ENCODE measurements at regions not wholly inside any gene's neighbourhood (a gene's known extent, or its start where the extent isn't known, plus 50 kb on each side); places are given as distances from the start of the nearest gene placed in this dataset.
"Not testable (repeated sequence)": the region's sequence is repeated elsewhere in the genome, so short reads cannot be mapped to it uniquely, and the experiment has no call there.

DNA sequence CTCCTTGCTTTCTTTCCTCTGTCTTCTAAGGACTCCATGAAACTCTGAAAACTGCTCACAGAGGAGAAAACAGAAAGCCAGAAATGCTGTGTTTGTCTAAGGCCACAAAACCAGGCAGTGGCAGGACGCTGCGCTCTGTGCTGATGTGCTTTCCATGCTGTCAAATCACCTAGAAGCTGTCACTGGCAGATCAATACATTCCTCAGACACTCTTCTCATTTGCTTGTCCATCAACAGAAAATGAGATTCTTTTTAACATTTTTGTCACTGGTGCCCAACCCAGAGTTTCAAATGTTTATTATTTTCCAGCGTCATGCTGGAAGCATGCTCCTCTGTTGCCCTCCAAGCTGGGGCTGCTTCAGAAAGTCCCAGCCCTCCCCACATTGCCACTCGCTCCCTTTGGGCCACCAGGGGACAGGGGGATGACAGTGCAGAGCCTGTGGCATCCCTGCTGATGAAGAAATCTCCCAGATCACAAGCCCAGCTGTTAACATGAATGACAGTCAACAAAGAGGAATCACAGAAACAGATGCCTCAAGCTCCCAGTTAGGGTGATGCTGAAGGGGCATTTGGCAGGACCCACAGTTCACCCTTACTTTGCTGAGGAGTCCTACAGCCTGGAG is 117.5 kb upstream of the MEIS1 start:
- no peak for DNase-seq (ENCODE audit: low read depth)

DNA sequence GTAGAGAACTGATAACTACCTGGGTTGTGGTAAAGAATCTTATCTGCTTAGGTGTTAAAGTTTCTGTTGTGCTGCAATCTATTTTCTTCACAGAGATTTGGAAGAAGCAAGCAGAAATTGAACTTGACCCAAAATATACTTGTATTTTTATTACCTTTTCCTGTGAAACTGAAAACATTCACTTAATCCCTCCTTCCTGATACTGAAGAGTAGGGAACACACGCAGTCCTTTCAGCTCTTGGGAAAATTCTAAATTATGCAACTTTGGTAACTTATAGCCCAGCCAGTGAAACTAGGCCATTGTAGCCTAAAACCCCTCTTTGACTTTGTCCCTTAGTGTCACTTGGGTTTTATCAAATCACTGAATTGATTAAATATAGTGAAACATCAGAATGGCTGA is 128.4 kb upstream of the MEIS1 start:
- DNase-seq (ENCODE audit: low read depth): no peak

DNA sequence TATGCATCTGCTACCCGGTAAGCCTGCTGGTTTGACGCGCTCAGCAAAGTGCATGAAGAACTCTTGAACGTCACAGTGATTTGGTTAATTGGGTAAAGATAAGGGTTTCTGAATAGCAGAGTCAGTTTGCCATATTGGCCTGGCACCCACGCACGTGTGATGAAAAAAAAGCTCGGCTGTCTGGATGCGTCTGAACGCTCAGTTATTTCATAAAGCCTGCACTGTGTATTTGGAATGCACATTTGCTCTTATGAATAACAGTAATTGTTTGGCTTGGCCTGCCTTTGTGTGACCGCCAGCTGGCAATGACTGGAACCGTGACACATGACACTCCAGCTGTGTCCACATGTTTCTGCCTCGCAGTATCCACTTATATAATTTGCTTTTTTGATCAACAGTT is 129.2 kb upstream of the MEIS1 start:
- DNase-seq (ENCODE audit: low read depth): no peak

- DNase-seq (ENCODE audit: low read depth): no peak
Observed at GRCh38 chr2:66303471-66303870, 131.5 kb upstream of the MEIS1 start.

DNA sequence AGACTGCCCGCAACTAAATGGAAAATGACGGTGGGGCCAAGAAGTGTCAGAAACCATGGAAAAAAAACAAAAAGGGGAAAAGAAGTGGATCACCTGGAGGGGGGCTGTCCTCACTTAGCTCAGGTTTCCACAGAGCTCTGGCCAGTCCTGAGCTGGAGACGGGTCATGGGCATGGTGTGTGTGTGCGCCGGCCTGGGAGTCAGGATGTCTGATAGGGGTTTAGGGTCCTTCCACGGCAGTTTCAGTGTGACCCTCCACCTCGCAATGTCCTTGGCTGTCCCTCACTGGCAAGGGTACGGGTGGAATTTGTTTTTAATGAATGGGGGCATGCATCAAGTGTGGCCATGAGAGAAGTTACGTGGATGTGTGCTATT is 133.2 kb upstream of the MEIS1 start:
- DNase-seq (ENCODE audit: low read depth): no peak

DNA sequence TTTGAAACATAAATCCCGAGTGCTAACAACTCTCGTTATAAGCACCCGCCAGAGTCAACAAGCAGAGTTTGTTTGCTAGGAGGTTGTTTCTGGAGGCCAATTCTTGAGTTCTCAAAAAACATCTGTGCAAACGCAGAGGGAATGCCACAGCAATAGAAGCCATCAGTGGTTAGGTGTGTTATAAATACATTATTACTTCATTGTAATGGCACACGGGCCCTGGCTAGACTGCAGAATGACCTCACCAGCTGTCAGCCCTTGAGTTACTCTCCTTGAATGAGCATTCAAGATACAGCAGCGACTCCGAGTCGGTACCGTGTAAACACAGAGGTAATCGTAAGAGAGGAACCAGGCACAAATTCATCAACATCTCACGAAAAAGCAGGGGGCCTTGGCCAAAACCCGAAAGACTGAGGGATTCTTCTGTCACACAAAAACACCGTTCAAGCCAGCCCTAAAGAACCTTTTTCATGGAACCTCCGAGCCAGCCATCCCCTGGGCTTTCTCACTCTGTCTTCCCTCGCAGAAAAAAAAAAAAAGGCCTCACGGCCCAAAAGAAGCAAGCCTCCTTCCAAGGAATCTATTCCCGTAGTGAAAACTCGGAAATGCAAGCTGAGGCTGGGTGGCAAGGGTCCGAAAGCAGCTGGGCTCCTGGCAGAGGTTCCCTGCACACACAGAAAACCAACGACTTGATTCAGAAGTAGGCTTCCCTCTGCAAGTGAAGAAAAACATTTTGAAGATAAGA is 133.7 kb upstream of the MEIS1 start:
- no peak for DNase-seq (ENCODE audit: low read depth)

DNA sequence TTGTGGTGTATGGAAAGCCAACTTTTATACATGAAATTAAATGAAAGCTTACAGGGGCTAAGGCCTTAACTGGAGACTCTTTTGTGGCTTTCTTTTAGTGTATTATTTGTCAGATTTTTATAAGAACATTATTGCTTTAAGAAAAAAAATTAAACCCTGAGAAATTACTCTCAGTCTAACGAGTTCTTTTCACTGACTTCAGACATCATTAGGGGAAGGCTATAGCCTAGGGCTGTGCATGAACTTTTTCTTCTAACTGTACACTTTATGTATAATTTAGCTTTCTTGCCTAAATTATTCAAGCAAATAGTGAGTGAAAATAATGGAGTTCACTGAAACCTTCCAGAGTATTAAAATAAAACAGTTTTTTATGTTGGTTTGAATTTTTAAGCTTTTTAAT is 151.1 kb upstream of the MEIS1 start:
- DNase-seq (ENCODE audit: low read depth): no peak

DNA sequence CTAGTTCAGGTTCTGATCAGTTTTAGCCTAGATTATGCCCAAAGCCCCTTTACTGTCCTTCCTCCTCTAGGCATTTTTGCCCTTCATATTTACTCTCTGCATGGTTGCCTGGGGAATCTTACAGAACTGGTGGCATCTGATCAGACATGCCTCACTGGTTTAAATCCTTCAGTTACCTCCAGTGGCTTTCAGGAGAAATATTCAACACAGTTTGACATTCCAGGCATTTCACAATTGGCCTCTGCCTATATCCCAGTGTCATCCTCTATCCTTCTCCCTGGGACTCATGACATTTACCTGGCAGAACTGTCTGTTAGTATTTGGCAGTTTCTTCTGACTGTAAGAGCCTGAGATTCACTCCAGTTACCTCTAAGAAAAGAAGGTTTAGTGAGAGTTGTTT is 152.9 kb upstream of the MEIS1 start:
- DNase-seq (ENCODE audit: low read depth): no peak

DNA sequence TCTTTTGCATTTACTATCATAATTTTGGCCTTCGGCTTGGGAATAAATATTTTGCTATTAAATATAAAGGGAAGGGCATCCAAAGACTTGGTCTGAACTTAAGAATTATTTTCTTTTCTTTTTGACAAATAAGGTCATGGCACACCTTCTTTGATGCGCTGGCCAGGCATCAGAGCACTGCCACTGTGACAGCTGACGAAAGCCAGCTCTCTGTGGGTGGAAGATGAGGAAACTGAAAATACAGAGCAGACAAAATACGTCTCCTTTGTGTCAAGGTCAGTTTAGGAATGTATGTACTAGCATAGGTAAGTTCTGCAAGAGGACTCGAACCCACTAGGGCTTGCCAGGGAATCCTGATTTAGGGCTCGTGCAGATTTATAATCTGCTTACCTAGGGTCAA is 155.9 kb upstream of the MEIS1 start:
- DNase-seq (ENCODE audit: low read depth): no peak

DNA sequence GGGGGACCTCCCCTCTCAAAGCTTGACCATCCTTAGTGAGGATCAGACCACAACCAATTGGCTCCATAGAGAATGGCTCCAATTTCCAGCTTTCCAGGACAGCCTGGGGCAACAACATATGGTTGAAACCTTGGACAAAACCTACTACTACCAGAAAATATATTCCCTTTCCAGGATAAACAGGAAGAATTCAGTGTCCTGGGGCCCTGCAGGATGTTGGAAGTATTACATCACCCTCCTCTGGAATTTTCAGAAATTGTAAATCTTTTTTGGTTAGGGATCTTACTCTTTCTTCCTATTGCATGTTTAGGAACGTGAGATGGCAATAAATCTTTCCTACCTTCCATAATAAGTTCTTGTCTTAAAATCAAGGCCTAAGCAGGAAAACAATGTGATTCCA is 158.9 kb upstream of the MEIS1 start:
- no peak for DNase-seq (ENCODE audit: low read depth)

DNA sequence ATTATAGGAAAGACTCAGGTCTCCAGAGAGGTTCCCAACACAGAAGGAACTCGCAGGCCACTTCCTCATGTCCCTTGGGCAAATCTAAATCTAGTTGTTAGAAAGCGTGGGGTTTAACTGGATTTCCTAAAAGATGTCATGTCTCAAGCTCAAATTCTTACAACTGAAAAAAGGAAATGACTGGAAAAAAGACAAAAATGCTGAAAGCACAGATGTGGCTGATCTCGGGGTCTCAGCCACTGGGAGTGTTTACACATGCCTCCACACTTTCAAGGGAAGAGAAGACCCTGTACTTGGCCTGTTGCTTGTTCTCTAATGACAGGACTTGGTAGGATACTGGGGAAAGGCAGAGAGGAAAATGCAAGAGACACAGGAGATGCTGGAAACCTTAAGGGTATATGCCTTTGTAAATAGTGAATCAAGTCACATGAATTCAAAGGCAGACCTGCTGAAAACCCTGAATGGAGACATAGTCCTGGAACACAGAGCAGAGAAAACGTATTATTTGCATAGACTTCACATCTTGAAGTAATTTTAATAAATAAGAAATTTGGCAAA is 160.9 kb upstream of the MEIS1 start:
- no peak for DNase-seq (ENCODE audit: low read depth)

DNA sequence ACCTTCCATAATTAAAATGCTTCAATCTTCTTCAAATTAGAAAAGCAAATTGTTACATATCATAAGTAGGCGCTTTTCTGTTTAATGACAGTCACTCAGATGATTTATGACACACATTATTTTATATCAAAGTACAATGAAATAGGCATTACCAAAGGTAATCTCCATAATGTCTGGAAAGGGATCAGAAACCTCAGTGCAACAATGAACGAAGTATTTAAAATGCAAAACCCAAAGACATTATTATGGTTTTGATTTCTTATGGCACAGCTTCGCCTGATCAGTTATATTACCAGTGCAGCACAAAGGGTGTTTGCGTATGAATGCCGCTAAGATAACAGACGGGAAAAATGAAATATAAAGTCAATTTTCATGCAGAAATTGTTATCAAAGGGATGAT is 162.2 kb upstream of the MEIS1 start:
- no peak for DNase-seq (ENCODE audit: low read depth)

GRCh38 chr2:66271777-66272176 is 163.1 kb upstream of the MEIS1 start:
- DNase-seq (ENCODE audit: low read depth): no peak

GRCh38 chr2:66270247-66270646 is 164.7 kb upstream of the MEIS1 start:
- no peak for DNase-seq (ENCODE audit: low read depth)

GRCh38 chr2:66269166-66269565 is 165.8 kb upstream of the MEIS1 start:
- DNase-seq (ENCODE audit: low read depth): no peak

DNA sequence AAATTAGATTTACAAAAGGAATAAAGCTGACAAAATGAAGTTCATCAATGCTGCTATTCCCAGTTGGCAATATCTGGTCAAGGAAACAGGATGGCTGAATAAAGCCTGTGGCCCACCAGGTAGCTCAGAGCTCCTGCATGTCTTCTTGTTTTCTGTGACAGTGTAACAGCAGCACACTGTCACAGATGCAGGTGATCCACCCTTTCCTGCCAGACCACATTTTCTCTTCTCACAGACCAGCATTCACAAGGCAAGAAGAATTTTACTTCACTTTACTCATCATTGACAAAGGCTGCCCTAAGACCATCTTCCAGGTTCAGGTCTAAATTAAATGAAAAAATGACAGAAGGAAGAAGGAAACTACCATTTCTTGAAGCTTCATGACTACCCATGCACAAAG is 166.2 kb upstream of the MEIS1 start:
- DNase-seq (ENCODE audit: low read depth): no peak

- DNase-seq (ENCODE audit: low read depth): no peak
Observed at GRCh38 chr2:66264354-66264753, 170.6 kb upstream of the MEIS1 start.

DNA sequence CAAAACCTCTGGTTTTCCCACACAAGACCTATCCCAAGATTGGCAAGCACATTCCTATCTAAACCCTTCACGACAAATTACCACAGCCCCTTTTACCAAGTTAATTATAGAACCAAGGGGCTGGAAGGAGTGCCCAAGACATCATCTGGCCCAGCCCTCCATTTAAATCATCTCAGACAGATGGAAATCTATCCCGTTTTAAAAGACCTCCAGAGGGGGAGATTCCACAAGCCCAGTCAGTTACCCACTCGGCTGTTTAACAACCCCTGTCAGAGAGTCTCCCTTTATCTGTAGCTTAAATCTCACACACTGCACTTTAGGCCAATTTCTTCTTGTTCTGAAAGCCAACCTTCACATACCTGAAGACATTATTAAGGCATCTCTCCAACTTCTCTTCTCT is 179.1 kb upstream of the MEIS1 start:
- no peak for DNase-seq (ENCODE audit: low read depth)

GRCh38 chr2:66255136-66255535 is 179.8 kb upstream of the MEIS1 start:
- DNase-seq (ENCODE audit: low read depth): no peak

DNA sequence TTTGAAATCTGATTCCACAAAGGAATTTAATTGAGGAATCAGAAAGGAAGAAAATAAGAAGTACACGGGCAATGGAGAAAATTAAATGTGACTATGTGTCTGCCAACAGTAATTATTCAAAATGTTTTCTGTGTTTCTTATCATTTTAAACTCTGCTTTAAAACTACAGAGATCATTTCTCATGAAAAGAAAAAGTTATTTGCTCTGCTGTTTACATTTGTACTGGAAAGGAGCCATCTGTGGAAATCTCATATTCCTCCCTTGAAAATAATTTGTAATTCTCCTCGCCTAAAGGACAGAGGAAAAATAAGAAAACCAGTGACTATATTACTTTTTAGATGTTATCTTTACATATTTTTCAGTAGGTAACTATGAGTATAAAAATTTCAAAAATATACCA is 181.9 kb upstream of the MEIS1 start:
- no peak for DNase-seq (ENCODE audit: low read depth)

GRCh38 chr2:66252109-66252508 is 182.8 kb upstream of the MEIS1 start:
- no peak for DNase-seq (ENCODE audit: low read depth)

- DNase-seq (ENCODE audit: low read depth): no peak
Observed at GRCh38 chr2:66251573-66251972, 183.4 kb upstream of the MEIS1 start.

GRCh38 chr2:66249089-66249488 is 185.8 kb upstream of the MEIS1 start:
- DNase-seq (ENCODE audit: low read depth): not testable (repeated sequence)

DNA sequence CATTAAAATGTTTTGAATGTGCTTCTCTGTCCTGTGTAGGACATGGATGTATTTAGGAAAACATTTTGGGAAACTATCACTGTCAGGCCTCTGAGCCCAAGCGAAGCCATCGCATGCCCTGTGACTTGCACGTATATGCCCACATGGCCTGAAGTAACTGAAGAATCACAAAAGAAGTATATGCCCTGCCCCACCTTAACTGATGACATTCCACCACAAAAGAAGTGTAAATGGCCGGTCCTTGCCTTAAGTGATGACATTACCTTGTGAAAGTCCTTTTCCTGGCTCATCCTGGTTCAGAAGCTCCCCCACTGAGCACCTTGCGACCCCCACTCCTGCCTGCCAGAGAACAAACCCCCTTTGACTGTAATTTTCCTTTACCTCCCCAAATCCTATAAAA is 191.1 kb upstream of the MEIS1 start:
- not testable (repeated sequence) for DNase-seq (ENCODE audit: low read depth)

Measured in activated T-cell treated with anti-CD3 and anti-CD28 coated beads for 48 hours (primary cell).